Osteocyte (in vitro differentiated cells): ENCODE measurements at regions not wholly inside any gene's neighbourhood (a gene's known extent, or its start where the extent isn't known, plus 50 kb on each side); places are given as distances from the start of the nearest gene placed in this dataset.

Experiments used
- DNase-seq: peaks from one replicate; pipeline ENCODE4 v3.0.0; 2021; ENCODE audit warnings: mixed read lengths; ENCODE audit not compliant: unreplicated experiment; ENCODE audit errors: extremely low spot score
- H3K27ac Mint-ChIP-seq: one replicate; pipeline ENCODE4 v1.8.0; 2021; ENCODE audit warnings: mild to moderate bottlenecking, mixed read lengths; ENCODE audit not compliant: unreplicated experiment
- H3K27me3 Mint-ChIP-seq: one replicate; pipeline ENCODE4 v1.8.0; 2021; ENCODE audit warnings: mixed read lengths; ENCODE audit not compliant: unreplicated experiment
- H3K36me3 Mint-ChIP-seq: one replicate; pipeline ENCODE4 v1.8.0; 2021; ENCODE audit warnings: mixed read lengths; ENCODE audit not compliant: unreplicated experiment
- H3K4me1 Mint-ChIP-seq: one replicate; pipeline ENCODE4 v1.8.0; 2021; ENCODE audit warnings: mixed read lengths; ENCODE audit not compliant: unreplicated experiment
- H3K4me3 Mint-ChIP-seq: one replicate; pipeline ENCODE4 v1.8.0; 2021; ENCODE audit warnings: mild to moderate bottlenecking, moderate library complexity, mixed read lengths; ENCODE audit not compliant: unreplicated experiment
- H3K9me3 Mint-ChIP-seq: one replicate; pipeline ENCODE4 v1.8.0; 2021; ENCODE audit warnings: mixed read lengths; ENCODE audit not compliant: unreplicated experiment
- CTCF ChIP-seq: fragments of 200-600 bp; sonication (generic); IDR thresholded peaks from 2 replicates; pipeline ENCODE4 v1.5.0; 2021; ENCODE audit warnings: antibody characterized with exemption, mild to moderate bottlenecking, moderate library complexity

GRCh38 chr6:99811636-99812035 lies 182.4 kb downstream of the MCHR2 start:
- Mint-ChIP-seq H3K9me3 (no peaks in the 10 kb centered on the region), H3K27ac (no peak overlapping the region), H3K4me3 (no peak overlapping the region), H3K36me3 (no peaks in the 10 kb centered on the region), H3K4me1 (no peaks in the 10 kb centered on the region), H3K27me3 (peaks cover 32% of the 10 kb centered on the region)
- TF ChIP-seq CTCF: no peak
- no peak for DNase-seq

GRCh38 chr6:99813565-99813964 lies 180.5 kb downstream of the MCHR2 start:
- no peak overlapping the region for H3K4me3 Mint-ChIP-seq

GRCh38 chr6:99814230-99814928 lies 179.6 kb downstream of the MCHR2 start:
- Mint-ChIP-seq H3K9me3 (no peaks in the 10 kb centered on the region), H3K27ac (no peak overlapping the region), H3K27me3 (peaks cover 29% of the 10 kb centered on the region), H3K4me1 (no peaks in the 10 kb centered on the region), H3K36me3 (no peaks in the 10 kb centered on the region), H3K4me3 (no peak overlapping the region)
- no peak for TF ChIP-seq CTCF
- DNase-seq: no peak

More at GRCh38 chr6:99813565-99813964, 180.5 kb downstream of the MCHR2 start:
- H3K27me3 Mint-ChIP-seq: peaks cover 34% of the 10 kb centered on the region
- H3K36me3 Mint-ChIP-seq: no peaks in the 10 kb centered on the region
- DNase-seq: no peak
- no peaks in the 10 kb centered on the region for H3K4me1 Mint-ChIP-seq
- H3K27ac Mint-ChIP-seq: no peak overlapping the region
- TF ChIP-seq CTCF: no peak
- no peaks in the 10 kb centered on the region for H3K9me3 Mint-ChIP-seq

GRCh38 chr6:99816795-99817194 lies 177.2 kb downstream of the MCHR2 start:
- H3K27me3 Mint-ChIP-seq: peaks cover 15% of the 10 kb centered on the region
- no peak overlapping the region for H3K27ac Mint-ChIP-seq
- no peak overlapping the region for H3K4me3 Mint-ChIP-seq
- DNase-seq: no peak
- no peaks in the 10 kb centered on the region for H3K36me3 Mint-ChIP-seq
- no peaks in the 10 kb centered on the region for H3K4me1 Mint-ChIP-seq
- H3K9me3 Mint-ChIP-seq: no peaks in the 10 kb centered on the region
- no peak for TF ChIP-seq CTCF

- no peak for DNase-seq
- no peak for TF ChIP-seq CTCF
- Mint-ChIP-seq H3K4me3 (no peak overlapping the region), H3K9me3 (no peaks in the 10 kb centered on the region), H3K36me3 (no peaks in the 10 kb centered on the region), H3K4me1 (no peaks in the 10 kb centered on the region), H3K27ac (no peak overlapping the region), H3K27me3 (peaks cover 21% of the 10 kb centered on the region)
These were observed 175.9 kb downstream of the MCHR2 start for GRCh38 chr6:99818161-99818560.
